GM12873 (cell line): ENCODE measurements at regions not wholly inside any gene's neighbourhood (a gene's known extent, or its start where the extent isn't known, plus 50 kb on each side); places are given as distances from the start of the nearest gene placed in this dataset.

ENCODE experiments used
- TF ChIP-seq, protein P1 (sequence below): IDR thresholded peaks from 2 replicates; pipeline ENCODE4 v1.5.1; 2012; ENCODE audit warnings: low read depth, mild to moderate bottlenecking, moderate library complexity, low read length, control low read depth; ENCODE audit not compliant: insufficient read depth; ENCODE audit errors: missing control alignments

DNA sequence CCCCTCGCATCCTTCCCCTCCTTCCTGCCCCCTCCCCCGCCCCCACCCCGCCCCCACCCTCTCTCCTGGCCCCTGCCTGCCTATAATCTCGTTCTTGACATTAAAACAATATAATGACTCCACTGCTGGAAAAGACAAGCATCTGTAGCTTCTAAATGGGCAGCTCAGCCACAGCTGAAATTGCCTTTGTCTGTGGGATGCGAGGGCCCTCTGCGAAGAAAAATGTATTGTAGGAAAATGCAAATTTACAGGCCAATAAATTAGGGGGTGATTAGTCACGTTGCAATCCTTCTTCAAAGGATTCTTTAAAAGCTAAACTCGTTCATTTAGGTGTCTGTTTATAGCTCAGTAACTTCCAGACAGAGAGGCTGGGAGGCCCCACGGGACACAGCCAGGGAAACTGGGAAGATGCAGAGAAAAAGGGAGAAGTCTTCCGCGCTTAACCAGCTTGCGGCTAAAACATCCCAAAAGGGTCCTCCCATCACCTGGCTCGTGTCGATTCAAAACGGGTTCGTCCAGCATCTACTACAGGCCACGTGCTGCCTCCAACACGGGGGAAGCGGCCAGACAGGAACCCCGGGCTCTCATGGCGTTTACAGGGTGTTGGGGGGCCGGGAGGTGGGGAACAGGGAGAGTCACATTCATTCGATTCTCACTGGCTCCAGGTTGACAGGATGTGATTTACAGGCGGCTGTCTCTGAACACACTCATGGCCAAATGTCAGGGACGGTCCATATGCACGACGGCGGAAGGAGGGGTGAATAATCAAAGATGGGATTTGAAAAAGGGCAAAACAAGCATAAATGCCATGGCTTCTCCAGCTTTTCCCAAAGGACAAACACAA lies 100.5 kb upstream of the ZBTB40 start:
- TF ChIP-seq, protein P1, sequence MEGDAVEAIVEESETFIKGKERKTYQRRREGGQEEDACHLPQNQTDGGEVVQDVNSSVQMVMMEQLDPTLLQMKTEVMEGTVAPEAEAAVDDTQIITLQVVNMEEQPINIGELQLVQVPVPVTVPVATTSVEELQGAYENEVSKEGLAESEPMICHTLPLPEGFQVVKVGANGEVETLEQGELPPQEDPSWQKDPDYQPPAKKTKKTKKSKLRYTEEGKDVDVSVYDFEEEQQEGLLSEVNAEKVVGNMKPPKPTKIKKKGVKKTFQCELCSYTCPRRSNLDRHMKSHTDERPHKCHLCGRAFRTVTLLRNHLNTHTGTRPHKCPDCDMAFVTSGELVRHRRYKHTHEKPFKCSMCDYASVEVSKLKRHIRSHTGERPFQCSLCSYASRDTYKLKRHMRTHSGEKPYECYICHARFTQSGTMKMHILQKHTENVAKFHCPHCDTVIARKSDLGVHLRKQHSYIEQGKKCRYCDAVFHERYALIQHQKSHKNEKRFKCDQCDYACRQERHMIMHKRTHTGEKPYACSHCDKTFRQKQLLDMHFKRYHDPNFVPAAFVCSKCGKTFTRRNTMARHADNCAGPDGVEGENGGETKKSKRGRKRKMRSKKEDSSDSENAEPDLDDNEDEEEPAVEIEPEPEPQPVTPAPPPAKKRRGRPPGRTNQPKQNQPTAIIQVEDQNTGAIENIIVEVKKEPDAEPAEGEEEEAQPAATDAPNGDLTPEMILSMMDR = no peak

DNA sequence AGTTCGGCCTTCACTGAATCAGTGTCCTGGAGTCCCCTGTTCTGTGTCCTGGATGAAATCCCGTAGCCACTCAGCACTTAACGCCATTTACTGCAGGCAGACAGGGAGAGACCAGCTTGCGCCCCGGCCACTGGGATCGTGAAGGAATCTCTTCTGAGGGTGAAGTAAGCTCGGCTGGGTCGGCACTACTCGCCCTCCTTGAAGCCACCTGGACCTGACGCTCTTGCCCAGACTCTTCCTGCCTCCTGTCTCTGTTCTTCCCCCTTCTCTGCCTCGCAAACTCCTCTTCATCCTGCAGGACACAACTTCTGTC lies 99.9 kb upstream of the ZBTB40 start:
- TF ChIP-seq, protein P1 = no peak

GRCh38 chr1:22352355-22352754 lies 99.3 kb upstream of the ZBTB40 start:
- TF ChIP-seq, protein P1 = no peak

GRCh38 chr1:22352896-22353295 lies 98.8 kb upstream of the ZBTB40 start:
- TF ChIP-seq, protein P1 = no peak

DNA sequence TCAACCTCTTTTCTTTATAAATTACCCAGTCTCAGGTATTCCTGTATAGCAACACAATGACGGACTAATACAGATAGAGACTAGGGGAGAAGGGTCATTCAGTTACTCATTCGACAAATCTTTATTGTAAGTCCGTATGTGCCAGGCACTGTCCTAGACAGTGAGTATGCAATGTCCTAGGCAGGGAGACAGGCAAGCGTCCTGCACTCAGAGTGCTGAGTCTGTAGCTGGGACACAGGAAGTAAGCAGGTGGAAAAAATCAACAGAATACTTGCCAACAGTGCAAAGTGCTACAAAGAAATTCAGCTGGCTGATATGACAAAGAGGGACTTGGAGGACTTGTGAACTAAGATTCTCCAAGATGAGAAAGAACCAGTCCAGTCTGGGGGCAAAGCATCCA lies 92.2 kb upstream of the ZBTB40 start:
- TF ChIP-seq, protein P1 = no peak

DNA sequence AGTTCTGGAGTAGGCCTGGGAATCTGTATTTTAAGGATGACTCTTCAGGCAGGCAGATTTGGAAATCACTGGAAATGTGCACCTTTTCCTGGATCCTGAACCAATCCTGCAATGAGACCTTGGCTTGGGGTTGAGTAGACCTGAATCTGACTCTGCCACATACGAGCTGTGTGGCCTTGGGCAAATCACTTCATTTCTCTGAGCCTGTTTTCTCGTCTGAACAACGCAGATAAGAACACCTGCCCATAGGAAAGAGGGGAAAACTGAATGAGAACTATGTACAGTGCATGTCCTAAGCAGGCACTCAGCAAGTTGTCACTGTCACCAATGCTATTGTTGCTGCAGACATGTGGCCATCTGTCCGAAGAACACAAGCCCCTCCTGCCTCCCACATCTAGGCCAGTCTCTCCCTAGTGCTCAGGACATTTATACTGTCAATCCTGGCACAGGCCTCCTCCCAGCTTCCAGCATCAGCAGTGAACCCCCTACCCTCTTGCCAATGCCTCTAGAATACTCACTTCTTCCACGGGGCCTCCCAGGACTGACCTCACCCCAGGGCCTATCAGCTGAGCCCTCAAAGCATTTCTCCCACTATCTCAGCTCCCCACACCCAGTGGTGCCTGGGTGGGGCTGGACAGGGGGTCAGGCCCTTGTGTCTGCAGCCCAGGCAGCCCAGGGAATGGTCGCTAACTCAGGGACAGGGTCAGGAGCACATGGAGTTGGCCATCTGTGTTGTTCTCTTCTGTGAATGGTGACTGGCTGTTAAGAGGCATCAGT lies 88.8 kb upstream of the ZBTB40 start:
- TF ChIP-seq, protein P1 = no peak
